ENCODE measurements at regions not wholly inside any gene's neighbourhood (a gene's known extent, or its start where the extent isn't known, plus 50 kb on each side); places are given as distances from the start of the nearest gene placed in this dataset.

GRCh38 chr5:24365406-24365805, 279.4 kb downstream of the CDH10 start:
- H3K9me3 ChIP-seq: no peaks in the 10 kb centered on the region
- no peak overlapping the region for H3K27ac ChIP-seq
- no peaks in the 10 kb centered on the region for H3K27me3 ChIP-seq
- intact Hi-C loops (cut with DNase I; ENCODE audit: low total_unique reads): no loop called here
- no peaks in the 10 kb centered on the region for H3K4me1 ChIP-seq
- H3K36me3 ChIP-seq: no peaks in the 10 kb centered on the region
- DNase-seq: no peak
- H3K4me3 ChIP-seq: no peak overlapping the region
- TF ChIP-seq CTCF (IDR thresholded peaks at IDR 0.05): no peak

GRCh38 chr5:24367216-24367615, 277.6 kb downstream of the CDH10 start:
- no peaks in the 10 kb centered on the region for H3K36me3 ChIP-seq
- H3K27me3 ChIP-seq: no peaks in the 10 kb centered on the region
- intact Hi-C loops (cut with DNase I; ENCODE audit: low total_unique reads): no loop called here
- no peaks in the 10 kb centered on the region for H3K9me3 ChIP-seq
- no peak overlapping the region for H3K27ac ChIP-seq
- no peak for TF ChIP-seq CTCF (IDR thresholded peaks at IDR 0.05)
- H3K4me1 ChIP-seq: no peaks in the 10 kb centered on the region
- no peak overlapping the region for H3K4me3 ChIP-seq
- no peak for DNase-seq

GRCh38 chr5:24368115-24368514, 276.7 kb downstream of the CDH10 start:
- DNase-seq: no peak
- Histone ChIP-seq H3K27me3 (no peaks in the 10 kb centered on the region), H3K36me3 (no peaks in the 10 kb centered on the region), H3K4me3 (no peak overlapping the region), H3K9me3 (no peaks in the 10 kb centered on the region), H3K27ac (no peak overlapping the region), H3K4me1 (no peaks in the 10 kb centered on the region)
- intact Hi-C loops (cut with DNase I; ENCODE audit: low total_unique reads): no loop called here
- no peak for TF ChIP-seq CTCF (IDR thresholded peaks at IDR 0.05)

- no peak for TF ChIP-seq CTCF (IDR thresholded peaks at IDR 0.05)
- Histone ChIP-seq H3K4me3 (no peak overlapping the region), H3K9me3 (no peaks in the 10 kb centered on the region), H3K27ac (no peak overlapping the region), H3K36me3 (no peaks in the 10 kb centered on the region), H3K27me3 (no peaks in the 10 kb centered on the region), H3K4me1 (no peaks in the 10 kb centered on the region)
- no peak for DNase-seq
- intact Hi-C loops (cut with DNase I; ENCODE audit: low total_unique reads): no loop called here
Observed at GRCh38 chr5:24376210-24376609, 268.6 kb downstream of the CDH10 start.

GRCh38 chr5:24376616-24377015, 268.2 kb downstream of the CDH10 start:
- no peaks in the 10 kb centered on the region for H3K36me3 ChIP-seq
- TF ChIP-seq CTCF (IDR thresholded peaks at IDR 0.05): no peak
- H3K4me1 ChIP-seq: no peaks in the 10 kb centered on the region
- no peak for DNase-seq
- intact Hi-C loops (cut with DNase I; ENCODE audit: low total_unique reads): no loop called here
- no peaks in the 10 kb centered on the region for H3K9me3 ChIP-seq
- H3K4me3 ChIP-seq: no peak overlapping the region
- no peak overlapping the region for H3K27ac ChIP-seq
- H3K27me3 ChIP-seq: no peaks in the 10 kb centered on the region

GRCh38 chr5:24381861-24382489, 262.8 kb downstream of the CDH10 start:
- Histone ChIP-seq H3K4me1 (no peaks in the 10 kb centered on the region), H3K4me3 (no peak overlapping the region), H3K27ac (no peak overlapping the region), H3K9me3 (no peaks in the 10 kb centered on the region), H3K27me3 (no peaks in the 10 kb centered on the region), H3K36me3 (no peaks in the 10 kb centered on the region)
- intact Hi-C loops (cut with DNase I; ENCODE audit: low total_unique reads): no loop called here
- DNase-seq: no peak
- no peak for TF ChIP-seq CTCF (IDR thresholded peaks at IDR 0.05)

Data from tibial artery (tissue), 4 donors.